NCI-H2081 treated with DMSO at 0.1 percent for 48 hours (cell line): ENCODE measurements at regions not wholly inside any gene's neighbourhood (a gene's known extent, or its start where the extent isn't known, plus 50 kb on each side); places are given as distances from the start of the nearest gene placed in this dataset.

Experiments
- DNase-seq: peaks from one replicate; lab custom pipeline; 2025; lab: John Stamatoyannopoulos, UW

- no peak for DNase-seq
Measured at GRCh38 chr3:157718800-157719199, 215.6 kb upstream of the VEPH1 start.

- DNase-seq = no peak
Measured at GRCh38 chr3:157713101-157713500, 209.9 kb upstream of the VEPH1 start.

- DNase-seq = no peak
Measured at GRCh38 chr3:157705258-157705657, 202.0 kb upstream of the VEPH1 start.

- DNase-seq = no peak
Measured at GRCh38 chr3:157700405-157700804, 197.2 kb upstream of the VEPH1 start.

- no peak for DNase-seq
Measured at GRCh38 chr3:157695586-157695985, 192.4 kb upstream of the VEPH1 start.

GRCh38 chr3:157695103-157695502 lies 191.9 kb upstream of the VEPH1 start:
- DNase-seq = no peak

- no peak for DNase-seq
Measured at GRCh38 chr3:157693762-157694161, 190.5 kb upstream of the VEPH1 start.

- no peak for DNase-seq
Measured at GRCh38 chr3:157692468-157692867, 189.3 kb upstream of the VEPH1 start.

- DNase-seq = peak; percentile 12
Measured at GRCh38 chr3:157683668-157684067, 180.5 kb upstream of the VEPH1 start.

GRCh38 chr3:157672061-157672460 lies 168.8 kb upstream of the VEPH1 start:
- DNase-seq = no peak

GRCh38 chr3:157671656-157672055 lies 168.4 kb upstream of the VEPH1 start:
- DNase-seq = peak; percentile 67

GRCh38 chr3:157669416-157669815 lies 166.2 kb upstream of the VEPH1 start:
- no peak for DNase-seq

- DNase-seq = no peak
Measured at GRCh38 chr3:157667493-157667892, 164.3 kb upstream of the VEPH1 start.

GRCh38 chr3:157662171-157662570 lies 159.0 kb upstream of the VEPH1 start:
- DNase-seq = no peak

- DNase-seq = no peak
Measured at GRCh38 chr3:157660847-157661246, 157.6 kb upstream of the VEPH1 start.

- no peak for DNase-seq
Measured at GRCh38 chr3:157652366-157652765, 149.2 kb upstream of the VEPH1 start.

- no peak for DNase-seq
Measured at GRCh38 chr3:157650699-157651098, 147.5 kb upstream of the VEPH1 start.

GRCh38 chr3:157650172-157650571 lies 147.0 kb upstream of the VEPH1 start:
- DNase-seq = no peak

- no peak for DNase-seq
Measured at GRCh38 chr3:157649511-157649910, 146.3 kb upstream of the VEPH1 start.

GRCh38 chr3:157647820-157648219 lies 144.6 kb upstream of the VEPH1 start:
- no peak for DNase-seq

- no peak for DNase-seq
Measured at GRCh38 chr3:157639756-157640426, 136.7 kb upstream of the VEPH1 start.

GRCh38 chr3:157637866-157638265 lies 134.7 kb upstream of the VEPH1 start:
- DNase-seq = no peak

- DNase-seq = no peak
Measured at GRCh38 chr3:157633241-157633640, 130.0 kb upstream of the VEPH1 start.

GRCh38 chr3:157632075-157632474 lies 128.9 kb upstream of the VEPH1 start:
- DNase-seq = no peak
